ENCODE measurements at regions not wholly inside any gene's neighbourhood (a gene's known extent, or its start where the extent isn't known, plus 50 kb on each side); places are given as distances from the start of the nearest gene placed in this dataset.
A peak's percentile ranks its signal among the peaks of the same experiment; 100 is the strongest.

- H3K9me3 ChIP-seq (ENCODE audit: control insufficient read depth in 2 of 2, insufficient read depth in 1 of 2, low read depth in 1 of 2, low read length in 1 of 2) = peaks cover 0 to 7% of the 10 kb centered on the region in 2 donors
- H3K27me3 ChIP-seq (ENCODE audit: control insufficient read depth in 3 of 3, insufficient read depth in 3 of 3, low read length in 3 of 3) = peaks cover 0 to 42% (median 0%) of the 10 kb centered on the region in 3 donors
- no peak for FAIRE-seq
- no peak for DNase-seq
- no peak overlapping the region for H3K27ac ChIP-seq (ENCODE audit: low read depth in 1 of 3, low read length in 2 of 3)
- no peak overlapping the region for H3K4me3 ChIP-seq (ENCODE audit: low read depth in 1 of 3, low read length in 3 of 3)
- no peaks in the 10 kb centered on the region for H3K4me1 ChIP-seq (ENCODE audit: control insufficient read depth in 3 of 3, insufficient read depth in 2 of 3, low read depth in 1 of 3, low read length in 2 of 3)
- H3K36me3 ChIP-seq (ENCODE audit: control insufficient read depth in 3 of 3, insufficient read depth in 2 of 3, low read depth in 1 of 3, low read length in 3 of 3) = no peaks in the 10 kb centered on the region
- 74 to 90% (median 89%) methylated on average over 2 of the region's 2 CpGs for WGBS, 3 donors
These were observed 97.4 kb upstream of the ELOVL5 start for GRCh38 chr6:53446151-53446550.

- WGBS, 3 donors = 60 to 75% (median 63%) methylated on average over 3 of the region's 3 CpGs
- Histone ChIP-seq H3K27me3 (ENCODE audit: control insufficient read depth in 3 of 3, insufficient read depth in 3 of 3, low read length in 3 of 3) (peaks cover 0 to 23% (median 0%) of the 10 kb centered on the region in 3 donors), H3K4me3 (ENCODE audit: low read depth in 1 of 3, low read length in 3 of 3) (no peak overlapping the region), H3K27ac (ENCODE audit: low read depth in 1 of 3, low read length in 2 of 3) (no peak overlapping the region), H3K9me3 (ENCODE audit: control insufficient read depth in 2 of 2, insufficient read depth in 1 of 2, low read depth in 1 of 2, low read length in 1 of 2) (no peaks in the 10 kb centered on the region), H3K4me1 (ENCODE audit: control insufficient read depth in 3 of 3, insufficient read depth in 2 of 3, low read depth in 1 of 3, low read length in 2 of 3) (no peaks in the 10 kb centered on the region), H3K36me3 (ENCODE audit: control insufficient read depth in 3 of 3, insufficient read depth in 2 of 3, low read depth in 1 of 3, low read length in 3 of 3) (no peaks in the 10 kb centered on the region)
- DNase-seq (no peak), FAIRE-seq (no peak)
These were observed 93.0 kb upstream of the ELOVL5 start for GRCh38 chr6:53441761-53442160.

GRCh38 chr6:53441035-53441493 lies 92.3 kb upstream of the ELOVL5 start:
- FAIRE-seq = no peak

GRCh38 chr6:53440336-53440945 lies 91.7 kb upstream of the ELOVL5 start:
- Histone ChIP-seq H3K9me3 (ENCODE audit: control insufficient read depth in 2 of 2, insufficient read depth in 1 of 2, low read depth in 1 of 2, low read length in 1 of 2) (no peaks in the 10 kb centered on the region), H3K27ac (ENCODE audit: low read depth in 1 of 3, low read length in 2 of 3) (no peak overlapping the region), H3K27me3 (ENCODE audit: control insufficient read depth in 3 of 3, insufficient read depth in 3 of 3, low read length in 3 of 3) (peaks cover 0 to 13% (median 0%) of the 10 kb centered on the region in 3 donors), H3K4me1 (ENCODE audit: control insufficient read depth in 3 of 3, insufficient read depth in 2 of 3, low read depth in 1 of 3, low read length in 2 of 3) (no peaks in the 10 kb centered on the region), H3K36me3 (ENCODE audit: control insufficient read depth in 3 of 3, insufficient read depth in 2 of 3, low read depth in 1 of 3, low read length in 3 of 3) (no peaks in the 10 kb centered on the region), H3K4me3 (ENCODE audit: low read depth in 1 of 3, low read length in 3 of 3) (no peak overlapping the region)
- FAIRE-seq (no peak), DNase-seq (peak in 1 of 2 donors; percentile 21)
- 47 to 55% (median 48%) methylated on average over 3 of the region's 3 CpGs for WGBS, 3 donors

More at GRCh38 chr6:53441035-53441493, 92.3 kb upstream of the ELOVL5 start:
- Histone ChIP-seq H3K4me1 (ENCODE audit: control insufficient read depth in 3 of 3, insufficient read depth in 2 of 3, low read depth in 1 of 3, low read length in 2 of 3) (no peaks in the 10 kb centered on the region), H3K9me3 (ENCODE audit: control insufficient read depth in 2 of 2, insufficient read depth in 1 of 2, low read depth in 1 of 2, low read length in 1 of 2) (no peaks in the 10 kb centered on the region), H3K27me3 (ENCODE audit: control insufficient read depth in 3 of 3, insufficient read depth in 3 of 3, low read length in 3 of 3) (peaks cover 0 to 19% (median 0%) of the 10 kb centered on the region in 3 donors), H3K4me3 (ENCODE audit: low read depth in 1 of 3, low read length in 3 of 3) (no peak overlapping the region), H3K36me3 (ENCODE audit: control insufficient read depth in 3 of 3, insufficient read depth in 2 of 3, low read depth in 1 of 3, low read length in 3 of 3) (no peaks in the 10 kb centered on the region), H3K27ac (ENCODE audit: low read depth in 1 of 3, low read length in 2 of 3) (no peak overlapping the region)
- DNase-seq = no peak
- 10 to 45% (median 21%) methylated on average over 1 of the region's 1 CpG for WGBS, 3 donors

GRCh38 chr6:53439556-53439955 lies 90.8 kb upstream of the ELOVL5 start:
- Histone ChIP-seq H3K27ac (ENCODE audit: low read depth in 1 of 3, low read length in 2 of 3) (no peak overlapping the region), H3K27me3 (ENCODE audit: control insufficient read depth in 3 of 3, insufficient read depth in 3 of 3, low read length in 3 of 3) (peaks cover 0 to 10% (median 0%) of the 10 kb centered on the region in 3 donors), H3K9me3 (ENCODE audit: control insufficient read depth in 2 of 2, insufficient read depth in 1 of 2, low read depth in 1 of 2, low read length in 1 of 2) (no peaks in the 10 kb centered on the region), H3K4me3 (ENCODE audit: low read depth in 1 of 3, low read length in 3 of 3) (no peak overlapping the region), H3K36me3 (ENCODE audit: control insufficient read depth in 3 of 3, insufficient read depth in 2 of 3, low read depth in 1 of 3, low read length in 3 of 3) (no peaks in the 10 kb centered on the region), H3K4me1 (ENCODE audit: control insufficient read depth in 3 of 3, insufficient read depth in 2 of 3, low read depth in 1 of 3, low read length in 2 of 3) (no peaks in the 10 kb centered on the region)
- DNase-seq = no peak
- FAIRE-seq = no peak

- H3K4me3 ChIP-seq (ENCODE audit: low read depth in 1 of 3, low read length in 3 of 3) = no peak overlapping the region
- no peak overlapping the region for H3K27ac ChIP-seq (ENCODE audit: low read depth in 1 of 3, low read length in 2 of 3)
- no peaks in the 10 kb centered on the region for H3K4me1 ChIP-seq (ENCODE audit: control insufficient read depth in 3 of 3, insufficient read depth in 2 of 3, low read depth in 1 of 3, low read length in 2 of 3)
- H3K36me3 ChIP-seq (ENCODE audit: control insufficient read depth in 3 of 3, insufficient read depth in 2 of 3, low read depth in 1 of 3, low read length in 3 of 3) = no peaks in the 10 kb centered on the region
- no peaks in the 10 kb centered on the region for H3K9me3 ChIP-seq (ENCODE audit: control insufficient read depth in 2 of 2, insufficient read depth in 1 of 2, low read depth in 1 of 2, low read length in 1 of 2)
- DNase-seq (peak; percentile 59 to 67), FAIRE-seq (no peak)
- peaks cover 0 to 3% (median 0%) of the 10 kb centered on the region in 3 donors for H3K27me3 ChIP-seq (ENCODE audit: control insufficient read depth in 3 of 3, insufficient read depth in 3 of 3, low read length in 3 of 3)
- WGBS, 3 donors = 44 to 52% (median 45%) methylated on average over 5 of the region's 5 CpGs
These were observed 88.9 kb upstream of the ELOVL5 start for GRCh38 chr6:53437557-53438202.

- H3K4me1 ChIP-seq (ENCODE audit: control insufficient read depth in 3 of 3, insufficient read depth in 2 of 3, low read depth in 1 of 3, low read length in 2 of 3) = no peaks in the 10 kb centered on the region
- 66 to 69% (median 69%) methylated on average over 7 of the region's 7 CpGs for WGBS, 3 donors
- no peak overlapping the region for H3K4me3 ChIP-seq (ENCODE audit: low read depth in 1 of 3, low read length in 3 of 3)
- no peaks in the 10 kb centered on the region for H3K36me3 ChIP-seq (ENCODE audit: control insufficient read depth in 3 of 3, insufficient read depth in 2 of 3, low read depth in 1 of 3, low read length in 3 of 3)
- no peaks in the 10 kb centered on the region for H3K27me3 ChIP-seq (ENCODE audit: control insufficient read depth in 3 of 3, insufficient read depth in 3 of 3, low read length in 3 of 3)
- H3K27ac ChIP-seq (ENCODE audit: low read depth in 1 of 3, low read length in 2 of 3) = no peak overlapping the region
- FAIRE-seq = no peak
- no peaks in the 10 kb centered on the region for H3K9me3 ChIP-seq (ENCODE audit: control insufficient read depth in 2 of 2, insufficient read depth in 1 of 2, low read depth in 1 of 2, low read length in 1 of 2)
- no peak for DNase-seq
These were observed 88.0 kb upstream of the ELOVL5 start for GRCh38 chr6:53436526-53437303.

GRCh38 chr6:53433951-53434285 lies 85.2 kb upstream of the ELOVL5 start:
- Histone ChIP-seq H3K27ac (ENCODE audit: low read depth in 1 of 3, low read length in 2 of 3) (no peak overlapping the region), H3K4me3 (ENCODE audit: low read depth in 1 of 3, low read length in 3 of 3) (no peak overlapping the region), H3K36me3 (ENCODE audit: control insufficient read depth in 3 of 3, insufficient read depth in 2 of 3, low read depth in 1 of 3, low read length in 3 of 3) (no peaks in the 10 kb centered on the region), H3K9me3 (ENCODE audit: control insufficient read depth in 2 of 2, insufficient read depth in 1 of 2, low read depth in 1 of 2, low read length in 1 of 2) (no peaks in the 10 kb centered on the region), H3K27me3 (ENCODE audit: control insufficient read depth in 3 of 3, insufficient read depth in 3 of 3, low read length in 3 of 3) (no peaks in the 10 kb centered on the region), H3K4me1 (ENCODE audit: control insufficient read depth in 3 of 3, insufficient read depth in 2 of 3, low read depth in 1 of 3, low read length in 2 of 3) (no peaks in the 10 kb centered on the region)
- FAIRE-seq (no peak), DNase-seq (no peak)
- 33 to 68% (median 55%) methylated on average over 2 of the region's 2 CpGs for WGBS, 3 donors

Data from small intestine (tissue), 7 donors.